ENCODE measurements at regions not wholly inside any gene's neighbourhood (a gene's known extent, or its start where the extent isn't known, plus 50 kb on each side); places are given as distances from the start of the nearest gene placed in this dataset.

GRCh38 chr4:124025428-124025827 is 628.8 kb downstream of the SPRY1 start:
- ATAC-seq = no peak
- Mint-ChIP-seq H3K36me3 (no peaks in the 10 kb centered on the region), H3K9me3 (peaks cover 12% of the 10 kb centered on the region), H3K4me1 (peaks cover 15% of the 10 kb centered on the region), H3K27me3 (ENCODE audit: low read depth) (no peaks in the 10 kb centered on the region), H3K4me3 (no peak overlapping the region), H3K27ac (no peak overlapping the region)
- DNase-seq (ENCODE audit: low spot score) = no peak
- ChIA-PET CTCF (no interaction called here), POLR2A (no interaction called here)
- TF ChIP-seq NR1H2 (CRISPR knock-in tag; IDR thresholded peaks at IDR 0.05) (no peak), ARID4B (CRISPR knock-in tag; IDR thresholded peaks at IDR 0.05; ENCODE audit: borderline replicate concordance) (no peak), HMGXB4 (CRISPR knock-in tag; IDR thresholded peaks at IDR 0.05) (no peak), USF1 (CRISPR knock-in tag; IDR thresholded peaks at IDR 0.05) (no peak), CREB1 (CRISPR knock-in tag; IDR thresholded peaks at IDR 0.05) (no peak), TCF7 (CRISPR knock-in tag; IDR thresholded peaks at IDR 0.05; ENCODE audit: low read depth) (no peak)

GRCh38 chr4:124028182-124028581 is 631.6 kb downstream of the SPRY1 start:
- ChIA-PET CTCF (no interaction called here), POLR2A (no interaction called here)
- DNase-seq (ENCODE audit: low spot score) (no peak), ATAC-seq (peak; percentile 22)
- H3K4me1 Mint-ChIP-seq = peaks cover 16% of the 10 kb centered on the region
- H3K9me3 Mint-ChIP-seq = no peaks in the 10 kb centered on the region
- no peak overlapping the region for H3K27ac Mint-ChIP-seq
- no peaks in the 10 kb centered on the region for H3K27me3 Mint-ChIP-seq (ENCODE audit: low read depth)
- no peaks in the 10 kb centered on the region for H3K36me3 Mint-ChIP-seq
- no peak overlapping the region for H3K4me3 Mint-ChIP-seq
- TF ChIP-seq E2F1 (CRISPR knock-in tag; IDR thresholded peaks at IDR 0.05) (no peak), NR1H2 (CRISPR knock-in tag; IDR thresholded peaks at IDR 0.05) (no peak), CREM (CRISPR knock-in tag; IDR thresholded peaks at IDR 0.05) (no peak), ATF3 (CRISPR knock-in tag; conservative IDR thresholded peaks at IDR 0.05) (no peak), SMAD3 (CRISPR knock-in tag; IDR thresholded peaks at IDR 0.05; ENCODE audit: borderline replicate concordance) (no peak), ZSCAN18 (CRISPR knock-in tag; IDR thresholded peaks at IDR 0.05) (no peak), MYBL2 (CRISPR knock-in tag; IDR thresholded peaks at IDR 0.05) (no peak), NFE2L1 (CRISPR knock-in tag; IDR thresholded peaks at IDR 0.05) (no peak), ZNF423 (CRISPR knock-in tag; IDR thresholded peaks at IDR 0.05) (no peak), ZNF219 (CRISPR knock-in tag; IDR thresholded peaks at IDR 0.05; ENCODE audit: borderline replicate concordance) (no peak), CTCF (IDR thresholded peaks at IDR 0.05) (no peak), TEAD4 (CRISPR knock-in tag; IDR thresholded peaks at IDR 0.05) (no peak), ZNF512 (CRISPR knock-in tag; IDR thresholded peaks at IDR 0.05; ENCODE audit: borderline replicate concordance) (no peak), ZNF121 (CRISPR knock-in tag; IDR thresholded peaks at IDR 0.05) (no peak), ZBTB43 (CRISPR knock-in tag; IDR thresholded peaks at IDR 0.05) (no peak), ZNF416 (CRISPR knock-in tag; IDR thresholded peaks at IDR 0.05) (no peak), ZBTB21 (CRISPR knock-in tag; IDR thresholded peaks at IDR 0.05; ENCODE audit: borderline replicate concordance) (no peak)

All from WTC11 (cell line).